ENCODE measurements at regions not wholly inside any gene's neighbourhood (a gene's known extent, or its start where the extent isn't known, plus 50 kb on each side); places are given as distances from the start of the nearest gene placed in this dataset.

DNA sequence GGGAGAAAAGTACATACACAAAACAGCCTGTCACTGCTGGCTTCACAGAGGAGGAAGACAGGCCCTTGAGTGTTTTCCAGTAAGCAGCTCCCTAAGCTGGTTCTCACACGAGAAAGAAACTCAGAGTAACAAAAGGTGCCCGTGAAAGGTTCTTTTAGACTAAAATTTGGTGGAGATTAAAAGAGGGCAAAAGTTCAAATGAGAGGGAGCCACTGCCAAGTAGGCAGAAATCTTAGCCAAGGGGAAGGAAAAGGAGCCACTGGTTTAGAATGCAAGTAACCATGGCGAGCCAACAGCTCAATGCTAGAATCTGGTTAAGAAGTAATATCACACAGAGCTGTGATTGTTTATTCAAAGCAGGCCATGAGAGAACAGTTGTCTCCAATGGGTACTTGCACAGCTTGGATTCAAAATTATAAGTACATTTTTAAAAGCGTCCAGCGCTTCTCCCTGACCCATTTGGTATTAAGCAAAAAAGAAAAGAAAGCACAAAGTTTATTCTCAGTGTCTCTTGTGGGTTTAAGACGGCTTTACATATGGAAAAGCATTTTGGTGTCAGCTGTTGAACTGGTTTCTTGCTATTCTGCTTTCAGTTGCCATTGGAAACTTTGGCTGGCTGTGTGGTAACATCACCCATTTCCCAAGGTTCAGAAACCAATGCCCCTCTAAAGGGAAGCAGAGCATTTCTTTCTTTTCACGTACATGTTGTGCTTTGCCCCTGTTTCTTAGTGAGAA, 648.5 kb downstream of the RNF144B start:
- no peak for DNase-seq (ENCODE audit: low read depth in 2 of 2)

DNA sequence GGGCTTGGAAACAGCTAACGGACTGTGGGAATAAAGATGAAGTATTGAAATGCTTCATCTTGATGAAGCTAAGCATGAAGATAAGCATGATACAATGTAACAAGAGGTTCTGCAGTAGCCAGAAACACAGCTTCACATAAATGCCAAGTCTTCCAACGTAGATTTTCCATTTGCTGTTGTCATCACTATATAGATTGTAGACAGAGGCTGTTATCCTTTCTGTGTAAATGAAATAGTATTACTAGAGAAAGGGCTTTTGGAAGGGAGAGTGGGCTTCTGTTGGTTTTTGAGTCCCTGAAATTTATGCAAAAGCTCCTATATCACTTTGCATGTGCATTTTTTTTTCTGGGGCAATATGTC, 649.0 kb downstream of the RNF144B start:
- DNase-seq (ENCODE audit: low read depth in 2 of 2): no peak

DNA sequence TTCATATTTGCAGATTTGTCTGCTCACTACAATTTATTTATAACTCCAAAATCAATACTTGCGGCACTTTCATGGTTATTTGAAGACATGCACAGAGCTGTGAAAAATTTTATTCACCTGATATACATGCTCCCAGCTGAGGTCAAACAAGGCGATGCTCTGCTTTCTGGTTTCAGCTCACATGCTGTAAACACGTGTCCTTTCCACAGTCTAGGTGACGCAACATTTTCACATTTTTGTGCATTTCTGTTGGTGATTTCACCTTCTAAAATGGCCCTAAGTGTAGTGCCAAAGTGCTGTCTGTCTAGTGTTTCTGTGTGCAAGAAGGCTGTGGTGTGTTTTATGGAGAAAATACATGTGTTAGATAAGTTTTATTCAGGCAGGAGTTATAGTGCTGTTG, 650.5 kb downstream of the RNF144B start:
- DNase-seq (ENCODE audit: low read depth in 2 of 2): no peak

DNA sequence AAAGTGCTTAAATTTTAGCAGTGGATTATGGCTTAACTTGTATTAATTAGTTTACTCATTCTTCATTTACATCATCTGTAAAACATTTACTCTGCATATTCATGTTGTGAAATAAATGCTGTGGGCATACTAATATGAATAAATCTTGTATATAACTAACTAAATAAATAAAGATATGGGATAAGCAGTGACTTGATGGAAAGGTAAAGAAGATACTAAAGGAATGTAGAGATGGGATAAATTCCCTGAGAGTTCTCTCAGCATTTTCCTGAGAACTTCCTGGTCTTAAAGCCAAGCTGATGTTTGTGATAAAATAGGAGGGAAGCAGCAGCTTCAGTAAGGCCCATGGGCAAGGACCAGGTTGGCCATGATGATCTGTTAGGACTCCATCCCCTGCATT, 652.1 kb downstream of the RNF144B start:
- no peak for DNase-seq (ENCODE audit: low read depth in 2 of 2)

DNA sequence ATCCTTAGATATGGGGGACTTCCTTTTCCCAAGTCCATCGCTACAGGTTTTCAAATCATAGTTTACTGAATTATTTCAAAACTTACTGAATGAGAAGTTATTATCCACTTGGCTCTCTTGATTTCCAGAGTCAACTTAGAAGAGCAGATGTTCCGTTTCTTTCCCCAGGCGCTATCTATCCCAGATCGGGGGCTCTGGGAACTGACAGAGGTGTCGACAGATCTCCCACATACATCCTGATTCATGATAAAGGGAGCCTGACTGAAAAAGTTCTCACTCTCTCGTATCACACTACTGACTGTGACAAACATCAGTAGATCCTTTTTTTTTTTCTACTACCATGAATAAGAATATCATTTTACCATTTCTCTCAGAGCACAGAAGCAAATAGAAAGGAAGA, 654.8 kb downstream of the RNF144B start:
- DNase-seq (ENCODE audit: low read depth in 2 of 2): no peak

DNA sequence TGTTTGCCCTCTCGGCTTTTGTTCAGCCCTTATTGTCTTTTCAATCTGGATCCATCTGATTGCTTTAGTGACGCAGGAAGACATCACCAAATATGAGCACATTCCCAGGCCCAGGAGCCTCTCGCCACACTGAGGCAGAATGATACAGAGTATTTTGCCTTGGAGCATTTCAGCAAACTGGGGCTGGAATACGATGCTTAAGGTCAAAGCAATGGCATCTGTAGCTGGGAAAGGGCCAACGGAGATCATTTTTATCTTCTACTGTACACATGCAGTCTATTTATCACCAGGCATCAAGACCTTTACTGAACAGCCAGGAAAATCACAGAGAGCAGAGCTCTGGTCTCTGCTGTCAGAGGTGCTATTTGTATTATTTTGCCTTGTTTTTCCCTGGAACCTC, 655.3 kb downstream of the RNF144B start:
- no peak for DNase-seq (ENCODE audit: low read depth in 2 of 2)

DNA sequence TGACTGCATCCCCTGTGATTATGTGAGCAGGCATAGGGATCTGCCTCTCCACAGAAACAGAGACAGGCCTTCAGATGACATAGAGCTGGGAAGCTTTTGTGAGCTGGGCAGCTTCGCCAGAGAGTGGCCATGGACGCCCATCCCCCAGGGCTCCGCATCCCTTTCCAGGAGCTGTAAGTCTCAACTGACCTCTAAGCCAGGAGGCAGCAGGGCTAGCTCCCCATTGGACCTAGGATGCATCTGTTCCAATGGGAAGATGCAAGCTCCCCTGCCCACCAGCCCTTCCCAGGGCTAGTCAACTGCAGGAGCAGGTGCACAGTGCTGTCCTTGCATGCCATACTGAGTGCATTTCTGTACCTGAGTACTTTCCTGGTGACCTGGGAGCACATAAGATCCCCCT, 663.6 kb downstream of the RNF144B start:
- no peak for DNase-seq (ENCODE audit: low read depth in 2 of 2)

DNA sequence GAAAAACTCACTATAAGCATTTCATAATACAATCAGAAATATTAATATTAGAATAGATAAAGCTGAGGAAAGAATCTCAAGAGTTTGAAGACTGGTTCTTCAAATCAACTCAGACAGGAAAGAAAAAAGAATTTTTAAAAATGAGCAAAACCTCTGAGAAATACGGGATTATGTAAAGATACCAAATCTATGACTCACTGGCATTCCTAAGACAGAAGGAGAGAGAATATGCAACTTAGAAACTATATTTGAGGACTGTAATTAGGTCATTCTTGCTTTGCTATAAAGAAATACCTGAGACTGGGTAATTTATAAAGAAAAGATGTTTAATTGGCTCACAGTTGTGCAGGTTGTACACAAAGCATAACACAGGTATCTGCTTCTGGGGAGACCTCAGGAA, 665.1 kb downstream of the RNF144B start:
- no peak for DNase-seq (ENCODE audit: low read depth in 2 of 2)

DNA sequence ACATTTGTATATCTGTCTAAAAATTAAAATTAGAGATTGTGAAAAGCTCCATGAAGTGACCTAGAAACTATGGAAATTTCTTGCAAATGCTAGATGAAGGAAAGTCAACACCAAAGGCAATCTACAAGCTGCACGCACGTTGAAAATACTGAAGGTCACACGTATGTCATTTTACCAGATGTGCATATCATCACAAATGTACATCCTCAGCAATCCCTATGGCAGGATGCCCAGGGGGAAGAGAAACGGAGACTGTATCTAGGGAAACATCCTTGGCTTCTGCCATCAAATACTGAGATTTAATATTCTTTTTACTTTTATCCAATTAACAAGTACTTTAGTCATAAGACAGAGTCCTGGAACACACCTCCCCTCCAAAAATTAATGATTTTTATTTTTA, 672.0 kb downstream of the RNF144B start:
- no peak for DNase-seq (ENCODE audit: low read depth in 2 of 2)

DNA sequence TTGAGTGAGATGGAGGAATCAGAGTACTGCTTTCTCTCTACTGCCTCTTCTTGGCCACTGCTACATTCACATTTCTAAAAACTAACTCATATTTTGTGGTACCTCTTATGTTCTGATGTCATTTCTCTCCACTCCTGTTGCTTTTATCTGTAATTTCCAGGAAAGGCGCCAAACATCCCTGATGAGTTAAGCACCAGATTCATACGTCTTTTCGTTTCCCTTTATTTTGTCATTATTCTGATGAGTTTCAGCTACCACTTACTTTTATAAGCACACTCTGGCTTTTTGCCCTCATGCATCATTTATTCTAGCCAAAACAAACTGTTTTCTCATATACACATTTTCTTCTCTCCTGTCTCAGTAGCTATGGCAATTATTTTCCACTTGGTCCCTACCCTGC, 680.0 kb downstream of the RNF144B start:
- no peak for DNase-seq (ENCODE audit: low read depth in 2 of 2)

DNA sequence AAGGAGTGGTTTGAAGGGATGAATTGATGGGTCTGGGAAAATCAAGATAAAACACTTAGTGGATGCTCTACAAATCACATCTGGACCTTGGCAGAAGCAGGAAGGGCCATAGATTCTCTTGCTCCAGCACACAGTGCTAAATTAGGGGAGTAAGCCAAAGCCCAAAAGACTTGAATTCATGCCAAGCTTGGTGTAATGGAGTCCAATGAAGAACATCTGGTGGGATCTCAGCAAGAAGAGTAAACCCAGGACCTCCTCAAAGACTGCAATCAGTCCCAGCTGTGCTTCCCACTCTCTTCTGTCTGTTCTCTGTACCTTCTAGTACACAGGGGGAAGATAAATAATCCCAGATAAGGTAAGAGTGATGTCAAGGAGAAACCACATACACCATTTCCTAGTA, 683.4 kb downstream of the RNF144B start:
- DNase-seq (ENCODE audit: low read depth in 2 of 2): no peak

DNA sequence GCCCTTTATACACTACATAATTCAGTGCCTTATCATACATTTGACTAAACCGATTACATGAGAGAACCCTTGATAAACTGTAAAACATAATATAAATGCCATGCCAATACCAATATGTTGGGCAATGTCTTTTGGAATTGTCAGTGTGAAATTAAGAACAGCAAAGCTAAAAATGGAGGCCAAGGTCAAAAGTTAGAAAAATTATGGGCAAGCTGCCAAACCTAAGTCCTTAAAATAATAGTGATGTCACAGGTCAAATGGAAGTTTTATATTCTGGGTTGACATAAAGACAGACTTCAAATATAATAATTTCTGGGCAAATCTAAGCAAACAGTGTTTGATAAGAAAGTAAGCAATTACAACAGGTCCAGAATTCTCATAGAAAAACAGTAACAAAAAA, 696.7 kb downstream of the RNF144B start:
- no peak for DNase-seq (ENCODE audit: low read depth in 2 of 2)

DNA sequence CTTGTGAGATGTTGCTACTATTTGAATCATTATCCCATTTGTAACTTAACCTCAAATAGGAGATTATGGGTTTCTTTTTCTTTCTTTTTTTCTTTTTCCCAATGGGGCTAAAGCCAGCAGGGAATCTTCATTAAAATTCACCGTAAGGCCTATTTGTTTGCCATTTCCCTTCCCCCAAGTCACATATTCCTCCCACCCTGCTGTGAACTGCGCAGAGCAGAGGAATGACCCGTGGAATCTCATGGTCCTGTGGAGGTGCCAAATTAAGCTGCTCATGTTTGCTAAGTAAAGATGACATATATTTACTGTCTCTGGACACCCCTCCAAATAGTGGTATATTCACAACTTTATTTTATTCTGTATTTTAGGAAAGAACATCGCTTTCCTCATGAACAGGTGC, 699.3 kb downstream of the RNF144B start:
- no peak for DNase-seq (ENCODE audit: low read depth in 2 of 2)

DNA sequence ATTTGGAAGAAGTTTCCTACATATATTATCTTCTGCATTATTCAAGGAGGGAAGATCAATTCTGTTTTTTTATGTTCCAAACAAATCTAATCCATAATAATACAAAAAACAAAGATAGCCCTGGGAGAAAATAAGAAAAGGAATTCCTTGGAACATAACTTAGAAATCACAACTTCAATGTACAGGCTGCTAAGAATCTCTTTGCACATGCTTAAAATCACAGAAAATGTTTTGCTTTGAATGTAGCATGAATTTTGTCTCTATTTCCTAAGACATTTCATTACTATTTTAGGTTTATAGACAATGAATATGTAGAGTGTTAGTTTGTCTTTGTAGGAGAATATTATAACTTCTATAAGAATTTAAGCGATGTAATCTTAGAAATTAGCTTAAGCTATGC, 700.1 kb downstream of the RNF144B start:
- no peak for DNase-seq (ENCODE audit: low read depth in 2 of 2)

DNA sequence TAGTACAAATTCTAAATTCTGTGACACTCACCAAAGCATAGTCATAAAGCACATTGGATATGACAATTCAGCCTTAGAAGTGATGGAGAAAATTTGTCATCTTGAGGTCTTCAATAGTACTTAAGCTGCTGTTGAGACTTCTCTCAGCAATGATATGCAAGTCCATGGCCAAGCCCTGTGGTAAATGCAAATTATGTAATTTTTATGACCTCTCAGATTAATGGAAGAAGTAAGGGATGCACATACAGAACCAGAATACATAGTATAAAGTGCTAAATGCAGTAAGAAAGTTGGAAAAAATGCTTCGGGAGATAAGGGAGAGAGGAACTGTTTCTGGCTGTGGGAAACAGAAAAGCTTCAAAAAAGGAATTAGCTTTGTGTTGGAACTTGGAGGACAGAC, 700.7 kb downstream of the RNF144B start:
- DNase-seq (ENCODE audit: low read depth in 2 of 2): no peak

DNA sequence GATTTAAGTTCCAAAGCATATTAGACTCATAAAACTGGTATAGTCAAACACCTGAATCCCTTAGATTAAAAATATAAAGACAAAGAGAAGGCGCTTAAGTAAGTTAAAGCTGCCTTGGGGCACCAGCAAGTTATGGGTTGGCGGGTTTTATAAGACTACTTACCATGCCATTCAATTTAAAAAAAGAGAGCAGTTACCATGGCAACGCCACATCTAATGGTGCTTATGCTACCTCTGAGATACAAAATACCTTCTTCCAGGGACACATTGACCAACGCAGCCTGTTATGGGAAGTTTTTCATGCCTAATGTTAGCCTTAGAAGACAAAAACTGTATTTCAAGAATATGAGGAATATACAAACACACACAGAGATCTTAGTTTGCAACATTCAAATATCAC, 713.6 kb downstream of the RNF144B start:
- no peak for DNase-seq (ENCODE audit: low read depth in 2 of 2)

DNA sequence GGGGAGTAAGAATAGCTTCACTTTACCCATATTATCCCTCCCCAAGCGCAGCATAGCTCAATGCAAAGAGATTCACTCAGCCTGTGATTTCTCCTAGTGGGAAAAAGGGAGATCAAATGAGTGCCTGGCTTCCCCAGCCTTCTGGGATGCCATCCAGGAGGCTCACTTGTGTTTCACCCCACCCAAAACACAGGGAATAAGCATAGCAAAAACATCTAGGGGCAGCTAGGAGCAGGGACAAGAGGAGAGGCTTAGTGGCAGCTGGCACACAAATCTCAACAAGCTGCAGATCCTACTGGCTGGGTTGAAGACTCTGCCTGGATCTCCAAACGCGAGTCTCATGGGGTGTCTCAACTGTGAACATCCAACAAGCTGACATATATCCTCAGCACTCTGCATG, 715.8 kb downstream of the RNF144B start:
- DNase-seq (ENCODE audit: low read depth in 2 of 2): no peak

DNA sequence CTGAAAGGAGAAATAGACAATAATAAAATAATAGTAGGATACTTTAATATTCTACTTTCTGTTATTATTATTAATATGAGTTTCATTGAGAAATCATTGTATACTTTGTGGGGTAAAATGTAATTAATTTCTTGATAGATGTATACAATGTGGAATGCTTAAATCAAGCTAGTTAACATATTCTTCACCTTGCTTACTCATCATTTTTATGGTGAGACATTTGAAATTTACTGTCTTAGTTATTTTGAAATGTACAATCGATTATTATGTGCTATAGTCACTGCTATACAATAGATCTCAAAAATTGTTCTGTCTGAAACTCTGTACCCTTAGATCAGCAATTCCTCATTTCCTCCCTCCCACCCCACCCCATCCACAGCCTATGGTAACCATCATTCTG, 720.3 kb downstream of the RNF144B start:
- DNase-seq (ENCODE audit: low read depth in 2 of 2): no peak

DNA sequence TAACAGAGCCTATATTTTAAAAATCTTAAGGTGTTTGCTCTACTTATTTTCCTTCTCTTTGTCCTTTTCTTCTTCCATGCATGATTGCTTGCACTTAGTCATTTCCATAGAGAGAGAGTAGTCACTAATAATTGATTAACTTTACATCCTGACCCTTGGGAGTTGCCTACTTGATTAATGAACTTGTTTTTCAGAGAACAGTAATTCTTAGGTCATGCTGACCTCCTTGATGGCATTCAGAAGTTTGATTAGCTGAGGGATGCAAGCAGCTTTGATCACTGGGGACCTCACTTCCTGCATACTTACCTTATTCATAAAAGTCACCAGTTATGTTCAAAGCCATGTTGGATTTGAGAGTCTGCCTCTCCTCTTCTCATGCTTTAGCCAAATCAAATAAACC, 715.6 kb upstream of the ID4 start:
- DNase-seq (ENCODE audit: low read depth in 2 of 2): no peak

DNA sequence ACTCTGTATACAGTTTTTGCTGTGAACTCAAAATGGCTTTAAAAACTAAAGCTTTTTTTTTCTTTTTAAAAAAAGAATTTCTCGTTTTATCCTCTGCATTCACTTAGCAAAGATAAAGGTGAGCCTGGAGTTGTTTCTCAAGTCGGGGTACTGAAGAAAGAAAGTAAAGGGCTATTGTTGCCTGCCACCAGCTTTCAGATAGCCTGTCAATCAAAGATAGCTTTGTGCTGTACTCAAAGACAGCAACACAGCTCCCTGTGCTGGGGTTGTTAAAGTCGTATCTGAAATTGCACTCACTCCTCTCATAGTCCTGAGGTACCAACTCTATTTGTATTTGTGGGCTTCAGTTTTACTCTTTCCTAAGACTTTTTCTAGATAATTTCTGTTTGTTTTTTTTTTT, 710.1 kb upstream of the ID4 start:
- no peak for DNase-seq (ENCODE audit: low read depth in 2 of 2)

DNA sequence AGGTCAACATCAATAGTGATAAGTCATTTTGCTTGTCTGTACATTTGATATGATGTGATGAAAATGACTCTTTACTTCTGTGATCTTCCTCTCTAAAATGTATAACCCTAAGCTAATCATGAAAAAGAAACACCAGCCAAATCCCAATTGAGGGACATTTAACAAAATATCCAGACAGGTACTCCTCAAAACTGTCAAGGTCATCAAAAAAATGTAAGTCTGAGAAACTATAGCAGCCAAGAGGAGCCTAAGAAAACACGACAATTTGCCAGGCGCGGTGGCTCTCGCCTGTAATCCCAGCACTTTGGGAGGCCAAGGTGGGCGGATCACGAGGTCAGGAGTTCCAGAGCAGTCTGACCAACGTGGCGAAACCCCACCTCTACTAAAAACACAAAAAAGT, 708.5 kb upstream of the ID4 start:
- DNase-seq (ENCODE audit: low read depth in 2 of 2): no peak

DNA sequence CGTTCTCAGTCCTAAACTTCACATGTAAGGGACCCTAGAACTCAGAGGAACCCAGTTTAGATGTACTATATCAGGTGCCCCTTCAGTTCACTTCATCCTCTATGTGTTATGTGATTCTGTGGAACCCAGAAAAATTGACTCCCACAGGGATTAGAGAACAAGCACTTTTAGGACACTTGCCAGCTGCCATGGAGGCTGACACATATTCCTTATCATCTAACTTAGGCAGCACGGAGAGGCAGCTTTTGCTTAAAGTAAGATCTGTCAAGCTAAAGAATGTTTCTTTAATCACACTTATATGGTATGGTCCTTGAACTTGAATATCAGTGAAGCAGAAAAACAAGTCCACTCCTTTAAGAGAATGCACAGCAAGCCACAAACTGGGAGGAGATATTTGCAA, 701.5 kb upstream of the ID4 start:
- DNase-seq (ENCODE audit: low read depth in 2 of 2): no peak

DNA sequence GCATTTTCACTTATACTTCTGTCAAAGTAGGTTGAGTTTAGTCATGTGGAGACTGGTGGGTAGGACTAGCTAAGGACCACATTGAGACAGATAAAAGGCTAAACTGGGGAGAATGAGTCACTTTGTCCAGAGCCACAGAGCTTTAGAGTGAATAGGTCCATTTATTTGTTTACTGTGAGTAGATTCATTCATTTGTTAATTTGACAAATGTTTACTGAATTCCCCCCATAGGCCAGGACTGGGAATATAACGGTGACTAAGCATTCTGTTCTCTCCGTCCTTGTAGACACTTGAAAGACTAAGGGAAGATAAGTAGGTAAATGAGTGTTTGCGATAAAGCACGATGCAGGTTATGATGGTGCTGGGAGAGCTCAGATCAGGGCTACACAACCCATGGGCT, 699.7 kb upstream of the ID4 start:
- DNase-seq (ENCODE audit: low read depth in 2 of 2): no peak

DNA sequence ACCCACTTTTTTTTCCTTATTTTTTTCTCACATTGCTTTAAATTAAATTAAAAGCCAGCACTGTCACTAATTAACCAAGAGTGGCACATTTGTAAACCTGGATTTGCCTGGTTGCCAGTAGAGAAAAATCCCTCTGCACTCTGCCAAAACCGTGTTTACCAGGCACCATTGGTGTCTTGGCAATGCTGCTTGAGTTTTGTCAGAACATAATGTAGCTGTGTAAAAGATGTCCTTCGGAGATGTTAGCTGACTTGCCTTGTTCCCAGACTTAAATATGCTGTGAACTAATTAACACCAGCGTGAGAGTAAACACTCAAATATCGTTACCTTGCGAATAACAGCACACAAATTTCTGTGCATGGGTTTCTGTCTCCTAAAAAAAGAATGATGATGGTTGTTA, 694.9 kb upstream of the ID4 start:
- no peak for DNase-seq (ENCODE audit: low read depth in 2 of 2)

DNA sequence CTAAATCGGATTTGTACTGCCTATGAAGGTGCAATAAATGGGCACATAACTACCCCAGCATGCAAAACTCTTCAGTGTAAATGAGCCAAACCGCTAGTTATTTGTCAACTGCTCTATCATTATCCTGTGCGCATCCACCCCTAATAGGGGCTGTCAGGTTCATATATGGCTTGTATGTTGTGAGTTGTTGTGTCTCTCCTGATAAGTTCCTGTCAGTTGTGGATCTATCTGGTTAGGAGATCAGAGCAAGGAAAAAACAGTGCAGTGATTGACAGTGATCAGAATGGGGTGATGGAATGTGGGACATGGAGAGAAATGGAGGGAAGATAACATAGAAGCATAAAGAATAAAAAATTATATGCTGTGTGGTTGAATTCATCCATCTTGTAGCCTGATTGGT, 686.9 kb upstream of the ID4 start:
- no peak for DNase-seq (ENCODE audit: low read depth in 2 of 2)

Data from stimulated activated CD8-positive, alpha-beta memory T cell treated with anti-CD3 and anti-CD28 coated beads, Interleukin-2, amount 100 ng/mL, for 48 hours (primary cell).